GM12873 (cell line): ENCODE measurements at regions not wholly inside any gene's neighbourhood (a gene's known extent, or its start where the extent isn't known, plus 50 kb on each side); places are given as distances from the start of the nearest gene placed in this dataset.

Experiments
- CTCF ChIP-seq: IDR thresholded peaks from 2 replicates; pipeline ENCODE4 v1.5.1; 2012; ENCODE audit warnings: low read depth, mild to moderate bottlenecking, moderate library complexity, low read length, control low read depth; ENCODE audit not compliant: insufficient read depth; ENCODE audit errors: missing control alignments

- TF ChIP-seq CTCF: no peak
These were observed 196.6 kb upstream of the PLPP4 start for GRCh38 chr10:120260456-120260855.

- no peak for TF ChIP-seq CTCF
These were observed 194.0 kb upstream of the PLPP4 start for GRCh38 chr10:120262857-120263547.

- TF ChIP-seq CTCF: no peak
These were observed 191.0 kb upstream of the PLPP4 start for GRCh38 chr10:120266022-120266421.

- TF ChIP-seq CTCF: no peak
These were observed 186.1 kb upstream of the PLPP4 start for GRCh38 chr10:120270906-120271305.

GRCh38 chr10:120271696-120272095 is 185.3 kb upstream of the PLPP4 start:
- TF ChIP-seq CTCF: no peak

GRCh38 chr10:120272350-120272749 is 184.7 kb upstream of the PLPP4 start:
- no peak for TF ChIP-seq CTCF

GRCh38 chr10:120278069-120278468 is 179.0 kb upstream of the PLPP4 start:
- no peak for TF ChIP-seq CTCF
